Left renal cortex interstitium (tissue), 4 donors: ENCODE measurements at regions not wholly inside any gene's neighbourhood (a gene's known extent, or its start where the extent isn't known, plus 50 kb on each side); places are given as distances from the start of the nearest gene placed in this dataset.
A peak's percentile ranks its signal among the peaks of the same experiment; 100 is the strongest.

Experiments used
- DNase-seq, 4 donors: peaks; one replicate each; pipeline ENCODE4 v3.0.0-alpha.2; 2013; ENCODE audit warnings: low read depth in 4 of 4, low spot score in 2 of 4, missing footprints in 1 of 4

GRCh38 chr6:14966096-14966905 lies 279.6 kb upstream of the JARID2 start:
- DNase-seq, result no peak

- DNase-seq, result no peak
Measured at GRCh38 chr6:14966906-14967711, 278.8 kb upstream of the JARID2 start.

GRCh38 chr6:14968056-14968637 lies 277.7 kb upstream of the JARID2 start:
- no peak for DNase-seq

GRCh38 chr6:14969126-14969525 lies 276.7 kb upstream of the JARID2 start:
- no peak for DNase-seq

- DNase-seq, result no peak
Measured at GRCh38 chr6:14972379-14973067, 273.3 kb upstream of the JARID2 start.

- no peak for DNase-seq
Measured at GRCh38 chr6:14974372-14974771, 271.5 kb upstream of the JARID2 start.

GRCh38 chr6:14974792-14975470 lies 270.9 kb upstream of the JARID2 start:
- DNase-seq, result no peak

GRCh38 chr6:14975471-14975817 lies 270.4 kb upstream of the JARID2 start:
- DNase-seq, result no peak

GRCh38 chr6:14977747-14978382 lies 268.0 kb upstream of the JARID2 start:
- no peak for DNase-seq

GRCh38 chr6:14981960-14982359 lies 263.9 kb upstream of the JARID2 start:
- DNase-seq, result no peak

GRCh38 chr6:14983599-14984518 lies 262.0 kb upstream of the JARID2 start:
- DNase-seq, result no peak

GRCh38 chr6:14984519-14984853 lies 261.4 kb upstream of the JARID2 start:
- peak in 1 of 4 donors; percentile 40 for DNase-seq

- no peak for DNase-seq
Measured at GRCh38 chr6:14985366-14985765, 260.5 kb upstream of the JARID2 start.

GRCh38 chr6:14986370-14986769 lies 259.5 kb upstream of the JARID2 start:
- DNase-seq, result no peak

- DNase-seq, result no peak
Measured at GRCh38 chr6:14987490-14987889, 258.4 kb upstream of the JARID2 start.

- DNase-seq, result no peak
Measured at GRCh38 chr6:14992382-14992781, 253.5 kb upstream of the JARID2 start.

- no peak for DNase-seq
Measured at GRCh38 chr6:14995208-14995607, 250.7 kb upstream of the JARID2 start.

GRCh38 chr6:14995966-14996602 lies 249.8 kb upstream of the JARID2 start:
- DNase-seq, result no peak

- no peak for DNase-seq
Measured at GRCh38 chr6:14996892-14997291, 249.0 kb upstream of the JARID2 start.
